GM12878 (cell line): ENCODE measurements at regions not wholly inside any gene's neighbourhood (a gene's known extent, or its start where the extent isn't known, plus 50 kb on each side); places are given as distances from the start of the nearest gene placed in this dataset.

ENCODE experiments used
- ATAC-seq: fragments of 200-7000 bp; cut with Tn5 transposase; 3 replicates; pipeline ENCODE4 v1.9.1; 2020; ENCODE audit warnings: mild to moderate bottlenecking, moderate library complexity
- BruUV-seq: library from RNA; stranded (reverse); fragments of 400-500 nt; replicated peaks from 2 replicates; lab custom pipeline; 2021; lab: Mats Ljungman, UMichigan
- CTCF ChIA-PET: fragments of 300-600 bp; sonication (Branson Sonifier 250); formaldehyde crosslinking; extraction: SDS; loops from one replicate; lab custom pipeline; 2021; ENCODE audit warnings: inconsistent platforms; lab: Yijun Ruan, JAX
- POLR2A ChIA-PET: fragments of 350-600 bp; formaldehyde crosslinking; extraction: SDS; loops from one replicate; lab custom pipeline; 2021; ENCODE audit warnings: inconsistent platforms; lab: Charles Lee
- RAD21 ChIA-PET: fragments of 300-600 bp; sonication (Branson Sonifier 250); formaldehyde crosslinking; loops from one replicate; lab custom pipeline; 2023; ENCODE audit warnings: antibody characterized with exemption; ENCODE audit not compliant: unreplicated experiment; lab: Charles Lee
- SMC1A ChIA-PET: fragments of 300-600 bp; sonication (Branson Sonifier 250); formaldehyde crosslinking; loops from one replicate; lab custom pipeline; 2023; ENCODE audit not compliant: unreplicated experiment, uncharacterized antibody; lab: Charles Lee
- DNase-seq: peaks from one replicate; pipeline ENCODE4 v3.0.0-alpha.2; 2011; ENCODE audit warnings: low read depth, low spot score
- FAIRE-seq: peaks from 3 replicates; lab custom pipeline; 2011; peaks lifted over from hg19 to GRCh38; lab: Jason Lieb, UNC
- H2AFZ ChIP-seq: 2 replicates; pipeline ENCODE4 v1.6.0; 2011; ENCODE audit warnings: low read depth, low read length, control low read depth; ENCODE audit not compliant: control insufficient read depth
- H3K27ac ChIP-seq: 2 replicates; pipeline ENCODE4 v1.5.1; 2011; ENCODE audit warnings: control low read depth; ENCODE audit not compliant: control insufficient read depth, insufficient read depth
- H3K27me3 ChIP-seq, 2 experiments: replicated peaks in 1 of 2; 2 replicates each; pipeline versions ENCODE4 v1.6.0 to v1.6.1; 2011; ENCODE audit warnings: low read length in 1 of 2; ENCODE audit not compliant: control insufficient read depth in 2 of 2, insufficient read depth in 2 of 2
- H3K36me3 ChIP-seq, 2 experiments: 2 replicates each; pipeline ENCODE4 v1.5.1; 2011; ENCODE audit warnings: low read length in 1 of 2; ENCODE audit not compliant: control insufficient read depth in 2 of 2, insufficient read depth in 2 of 2
- H3K4me1 ChIP-seq: 2 replicates; pipeline ENCODE4 v1.6.1; 2011; ENCODE audit warnings: mild to moderate bottlenecking, low read length, moderate library complexity, mixed read lengths; ENCODE audit not compliant: control insufficient read depth, insufficient read depth
- H3K4me2 ChIP-seq: 2 replicates; pipeline ENCODE4 v1.6.0; 2011; ENCODE audit warnings: control low read depth; ENCODE audit not compliant: control insufficient read depth, insufficient read depth
- H3K4me3 ChIP-seq: fragments of 200-600 bp; sonication (generic); 2 replicates; pipeline ENCODE4 v1.5.1; 2016
- H3K79me2 ChIP-seq: 2 replicates; pipeline ENCODE4 v1.6.0; 2011; ENCODE audit warnings: low read length; ENCODE audit not compliant: control insufficient read depth, insufficient read depth
- H3K9ac ChIP-seq: 2 replicates; pipeline ENCODE4 v1.8.0; 2011; ENCODE audit warnings: low read length, control low read depth, mixed read lengths; ENCODE audit not compliant: control insufficient read depth, insufficient read depth
- H3K9me3 ChIP-seq: replicated peaks from 3 replicates; pipeline ENCODE4 v1.5.1; 2011; ENCODE audit warnings: mild to moderate bottlenecking, low read length; ENCODE audit not compliant: control insufficient read depth, insufficient read depth
- H4K20me1 ChIP-seq: 2 replicates; pipeline ENCODE4 v1.6.0; 2011; ENCODE audit not compliant: control insufficient read depth, insufficient read depth
- GABPA ChIP-seq: IDR thresholded peaks from 2 replicates; pipeline ENCODE4 v1.6.1; 2014; ENCODE audit warnings: antibody characterized with exemption, low read depth, mild to moderate bottlenecking, inconsistent platforms
- IRF3 ChIP-seq: fragments of 450-650 bp; IDR thresholded peaks from 2 replicates; pipeline ENCODE4 v1.6.1; 2014; ENCODE audit warnings: mild to moderate bottlenecking
- POU2F2 ChIP-seq: IDR thresholded peaks from 3 replicates; pipeline ENCODE4 v1.6.1; 2011; ENCODE audit warnings: low read depth, mild to moderate bottlenecking, low read length, borderline replicate concordance
- RAD51 ChIP-seq: fragments of 450-650 bp; IDR thresholded peaks from 2 replicates; pipeline ENCODE4 v1.6.1; 2016; ENCODE audit warnings: moderate library complexity, mild to moderate bottlenecking, inconsistent platforms
- RBBP5 ChIP-seq: fragments of 200-600 bp; sonication (generic); conservative IDR thresholded peaks from 2 replicates; pipeline ENCODE4 v1.6.1; 2016
- SIX5 ChIP-seq: IDR thresholded peaks from 2 replicates; pipeline ENCODE4 v1.6.1; 2011; ENCODE audit warnings: mild to moderate bottlenecking, low read depth, low read length, moderate library complexity; ENCODE audit not compliant: severe bottlenecking
- ZBTB33 ChIP-seq: fragments of 450-650 bp; IDR thresholded peaks from 2 replicates; pipeline ENCODE4 v1.6.1; 2017; ENCODE audit warnings: mild to moderate bottlenecking
- ZBTB4 ChIP-seq: fragments of 450-650 bp; formaldehyde crosslinking; IDR thresholded peaks from 2 replicates; pipeline ENCODE4 v1.4.0; 2022; ENCODE audit warnings: mild to moderate bottlenecking, moderate library complexity
- ZNF207 ChIP-seq: fragments of 450-650 bp; IDR thresholded peaks from 2 replicates; pipeline ENCODE4 v1.6.1; 2014; ENCODE audit warnings: antibody characterized with exemption, mild to moderate bottlenecking, borderline replicate concordance
- ZNF217 ChIP-seq: fragments of 450-650 bp; IDR thresholded peaks from 2 replicates; pipeline ENCODE4 v1.6.1; 2017; ENCODE audit warnings: antibody characterized with exemption, mild to moderate bottlenecking
- ZNF622 ChIP-seq: fragments of 450-650 bp; IDR thresholded peaks from 2 replicates; pipeline ENCODE4 v1.6.1; 2017; ENCODE audit warnings: mild to moderate bottlenecking, inconsistent platforms
- in situ Hi-C: fragments of 300-500 bp; cut with MboI; formaldehyde crosslinking; loops from 9 replicates; pipeline ENCODE4 v1.14.3; 2018; ENCODE audit warnings: mixed read lengths
- intact Hi-C: fragments of 100-400 bp; cut with micrococcal nuclease; formaldehyde crosslinking; loops from one replicate; pipeline ENCODE4 v1.14.2; 2022; ENCODE audit not compliant: unreplicated experiment

GRCh38 chr4:23023121-23023520 lies 330.4 kb downstream of the GBA3 start:
- TF ChIP-seq POU2F2, result no peak
- no peak for TF ChIP-seq GABPA
- no peak for TF ChIP-seq RBBP5
- no peak for TF ChIP-seq ZBTB4 (CRISPR knock-in tag)
- TF ChIP-seq SIX5, result no peak
- no peak for TF ChIP-seq IRF3
- no peak for TF ChIP-seq RAD51
- no peak for TF ChIP-seq ZBTB33
- no peak for TF ChIP-seq ZNF217
- TF ChIP-seq ZNF207, result no peak
- TF ChIP-seq ZNF622, result no peak
- no peak for FAIRE-seq
- no peak for ATAC-seq
- H3K4me3 ChIP-seq, result no peak overlapping the region
- POLR2A ChIA-PET, result no interaction called here
- intact Hi-C loops, result no loop called here
- in situ Hi-C loops, result no loop called here
- H3K9me3 ChIP-seq, result no peaks in the 10 kb centered on the region
- no peak overlapping the region for H3K4me2 ChIP-seq
- CTCF ChIA-PET, result interaction anchor here (0.9 to 1.0 kb wide), 2 partner anchors 98 to 287 kb away, joined by 3 read pairs; no protein-coding TSS in a partner anchor
- no TSS peak for BruUV-seq
- RAD21 ChIA-PET, result no interaction called here
- H3K79me2 ChIP-seq, result no peaks in the 10 kb centered on the region
- SMC1A ChIA-PET, result interaction anchor here (0.6 kb wide), 1 partner anchor 416 kb away, joined by 3 read pairs; no protein-coding TSS in a partner anchor
- H4K20me1 ChIP-seq, result no peaks in the 10 kb centered on the region
- H2AFZ ChIP-seq, result no peak overlapping the region
- no peaks in the 10 kb centered on the region for H3K4me1 ChIP-seq
- no peaks in the 10 kb centered on the region for H3K36me3 ChIP-seq
- no peak for DNase-seq
- H3K27me3 ChIP-seq, result no peaks in the 10 kb centered on the region
- no peak overlapping the region for H3K27ac ChIP-seq
- H3K9ac ChIP-seq, result no peak overlapping the region
